ENCODE measurements at regions not wholly inside any gene's neighbourhood (a gene's known extent, or its start where the extent isn't known, plus 50 kb on each side); places are given as distances from the start of the nearest gene placed in this dataset.

- TF ChIP-seq, protein P1, sequence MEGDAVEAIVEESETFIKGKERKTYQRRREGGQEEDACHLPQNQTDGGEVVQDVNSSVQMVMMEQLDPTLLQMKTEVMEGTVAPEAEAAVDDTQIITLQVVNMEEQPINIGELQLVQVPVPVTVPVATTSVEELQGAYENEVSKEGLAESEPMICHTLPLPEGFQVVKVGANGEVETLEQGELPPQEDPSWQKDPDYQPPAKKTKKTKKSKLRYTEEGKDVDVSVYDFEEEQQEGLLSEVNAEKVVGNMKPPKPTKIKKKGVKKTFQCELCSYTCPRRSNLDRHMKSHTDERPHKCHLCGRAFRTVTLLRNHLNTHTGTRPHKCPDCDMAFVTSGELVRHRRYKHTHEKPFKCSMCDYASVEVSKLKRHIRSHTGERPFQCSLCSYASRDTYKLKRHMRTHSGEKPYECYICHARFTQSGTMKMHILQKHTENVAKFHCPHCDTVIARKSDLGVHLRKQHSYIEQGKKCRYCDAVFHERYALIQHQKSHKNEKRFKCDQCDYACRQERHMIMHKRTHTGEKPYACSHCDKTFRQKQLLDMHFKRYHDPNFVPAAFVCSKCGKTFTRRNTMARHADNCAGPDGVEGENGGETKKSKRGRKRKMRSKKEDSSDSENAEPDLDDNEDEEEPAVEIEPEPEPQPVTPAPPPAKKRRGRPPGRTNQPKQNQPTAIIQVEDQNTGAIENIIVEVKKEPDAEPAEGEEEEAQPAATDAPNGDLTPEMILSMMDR (IDR thresholded peaks at IDR 0.05): no peak
- TF ChIP-seq POLR2A (IDR thresholded peaks at IDR 0.05): no peak
Measured at GRCh38 chr5:118311103-118311819, 677.1 kb downstream of the DTWD2 start.

All from thyroid gland (tissue), 4 donors.